HCT116 (cell line): ENCODE measurements at regions not wholly inside any gene's neighbourhood (a gene's known extent, or its start where the extent isn't known, plus 50 kb on each side); places are given as distances from the start of the nearest gene placed in this dataset.

Experiments
- ATAC-seq: fragments of 200-7000 bp; cut with Tn5 transposase; 2 replicates; pipeline ENCODE4 v1.9.1; 2020; ENCODE audit warnings: mild to moderate bottlenecking, moderate library complexity
- BruUV-seq: library from RNA; stranded (reverse); fragments of 400-500 nt; replicated peaks from 2 replicates; lab custom pipeline; 2021; lab: Mats Ljungman, UMichigan
- CTCF ChIA-PET: fragments of 300-600 bp; sonication (Branson Sonifier 250); formaldehyde crosslinking; loops from one replicate; lab custom pipeline; 2021; ENCODE audit warnings: antibody characterized with exemption; lab: Charles Lee
- POLR2A ChIA-PET: fragments of 300-600, 350-600 bp; sonication (Branson Sonifier 250); formaldehyde crosslinking; loops from one replicate; lab custom pipeline; 2021; ENCODE audit warnings: antibody characterized with exemption; lab: Charles Lee
- RAD21 ChIA-PET, 2 experiments: fragments of 300-600 bp; sonication (Branson Sonifier 250); formaldehyde crosslinking; loops; one replicate each; lab custom pipeline; 2023; ENCODE audit warnings: low total read pairs in 2 of 2; ENCODE audit not compliant: uncharacterized antibody in 2 of 2, unreplicated experiment in 2 of 2, low non-redundant PET in 1 of 2; lab: Charles Lee
- DNase-seq: peaks from one replicate; pipeline ENCODE4 v3.0.0-alpha.2; 2010; ENCODE audit warnings: low read depth, low spot score
- H2AFZ ChIP-seq: fragments of 200-600 bp; shearing (Covaris generic), sonication (generic); 2 replicates; pipeline ENCODE4 v1.6.1; 2017; ENCODE audit warnings: low read depth, mixed run types, mixed read lengths, antibody characterized with exemption, low read length; ENCODE audit not compliant: poor library complexity, severe bottlenecking
- H3K27ac ChIP-seq: 2 replicates; pipeline ENCODE4 v1.5.1; 2012; ENCODE audit warnings: low read depth, low read length
- H3K27me3 ChIP-seq: fragments of 200-600 bp; sonication (generic); 2 replicates; pipeline ENCODE4 v1.6.1; 2016; ENCODE audit warnings: mixed run types, low read length, mixed read lengths; ENCODE audit not compliant: insufficient read depth
- H3K36me3 ChIP-seq, 2 experiments: fragments of 200-500 bp in 1 of 2; fragments of 200-600 bp in 1 of 2; sonication (Bioruptor generic) in 1 of 2; sonication (generic) in 1 of 2; 2 replicates each; pipeline versions ENCODE4 v1.5.1 to v1.6.1; 2014 to 2016; ENCODE audit warnings: low read length in 2 of 2, inconsistent platforms in 1 of 2, mixed read lengths in 1 of 2, mixed run types in 1 of 2; ENCODE audit not compliant: insufficient read depth in 2 of 2, control insufficient read depth in 1 of 2
- H3K4me1 ChIP-seq, 2 experiments: fragments of 200-600 bp in 1 of 2; sonication (generic) in 1 of 2; 2 replicates each; pipeline versions ENCODE4 v1.5.1 to v1.6.1; 2012 to 2017; ENCODE audit warnings: low read length in 2 of 2, inconsistent platforms in 1 of 2, mild to moderate bottlenecking in 1 of 2, mixed read lengths in 1 of 2, mixed run types in 1 of 2, moderate library complexity in 1 of 2; ENCODE audit not compliant: insufficient read depth in 2 of 2, control insufficient read depth in 1 of 2
- H3K4me2 ChIP-seq: fragments of 200-600 bp; sonication (generic); 2 replicates; pipeline ENCODE4 v1.6.1; 2017; ENCODE audit warnings: mixed run types, low read length, mixed read lengths
- H3K4me3 ChIP-seq, 2 experiments: fragments of 200-600 bp in 1 of 2; sonication (generic) in 1 of 2; replicated peaks in 1 of 2; 2 replicates each; pipeline ENCODE4 v1.5.1; 2011 to 2016; ENCODE audit warnings: low read length in 2 of 2, control low read depth in 1 of 2, low read depth in 1 of 2, mild to moderate bottlenecking in 1 of 2, mixed read lengths in 1 of 2, mixed run types in 1 of 2
- H3K79me2 ChIP-seq: fragments of 200-600 bp; sonication (generic); 2 replicates; pipeline ENCODE4 v1.6.1; 2017; ENCODE audit warnings: mild to moderate bottlenecking, mixed run types, low read length, moderate library complexity, mixed read lengths; ENCODE audit not compliant: insufficient read depth
- H3K9ac ChIP-seq: fragments of 200-600 bp; sonication (generic); 2 replicates; pipeline ENCODE4 v1.6.1; 2016; ENCODE audit warnings: low read length, mixed read lengths
- H3K9me2 ChIP-seq: fragments of 200-600 bp; sonication (generic), shearing (Covaris generic); 2 replicates; pipeline ENCODE4 v1.6.1; 2017; ENCODE audit warnings: mixed run types, mild to moderate bottlenecking, moderate library complexity; ENCODE audit not compliant: insufficient read depth
- H3K9me3 ChIP-seq, 2 experiments: fragments of 200-500 bp in 1 of 2; fragments of 200-600 bp in 1 of 2; sonication (Bioruptor generic) in 1 of 2; sonication (generic) in 1 of 2; 2 replicates each; pipeline ENCODE4 v1.6.1; 2014 to 2017; ENCODE audit warnings: low read length in 2 of 2, mixed read lengths in 2 of 2, inconsistent platforms in 1 of 2, low read depth in 1 of 2, mild to moderate bottlenecking in 1 of 2, mixed run types in 1 of 2, moderate library complexity in 1 of 2; ENCODE audit not compliant: control insufficient read depth in 1 of 2, insufficient read depth in 1 of 2
- H4K20me1 ChIP-seq: fragments of 200-600 bp; sonication (generic), shearing (Covaris generic); 2 replicates; pipeline ENCODE4 v1.6.1; 2017; ENCODE audit warnings: mixed run types, mild to moderate bottlenecking, moderate library complexity; ENCODE audit not compliant: insufficient read depth
- ATF3 ChIP-seq: IDR thresholded peaks from 2 replicates; pipeline ENCODE4 v1.6.1; 2012
- CBX3 ChIP-seq: IDR thresholded peaks from 2 replicates; pipeline ENCODE4 v1.6.1; 2012; ENCODE audit warnings: low read depth
- CEBPB ChIP-seq: IDR thresholded peaks from 2 replicates; pipeline ENCODE4 v1.6.1; 2012; ENCODE audit warnings: low read depth
- MAX ChIP-seq: IDR thresholded peaks from 2 replicates; pipeline ENCODE4 v1.6.1; 2012
- REST ChIP-seq: IDR thresholded peaks from 2 replicates; pipeline ENCODE4 v1.6.1; 2012; ENCODE audit warnings: low read depth
- SIN3A ChIP-seq: IDR thresholded peaks from 2 replicates; pipeline ENCODE4 v1.6.1; 2012; ENCODE audit warnings: low read depth
- YY1 ChIP-seq: IDR thresholded peaks from 2 replicates; pipeline ENCODE4 v1.6.1; 2011; ENCODE audit warnings: low read length, low read depth, moderate library complexity, mild to moderate bottlenecking; ENCODE audit not compliant: insufficient replicate concordance; ENCODE audit errors: extremely low read depth
- intact Hi-C: fragments of 100-400 bp; cut with micrococcal nuclease; formaldehyde crosslinking; loops from 2 replicates; pipeline ENCODE4 v1.10.0; 2022

- Histone ChIP-seq H4K20me1 (no peaks in the 10 kb centered on the region), H3K79me2 (no peaks in the 10 kb centered on the region), H2AFZ (no peak overlapping the region), H3K9ac (no peak overlapping the region), H3K27ac (no peak overlapping the region), H3K36me3 (no peaks in the 10 kb centered on the region), H3K27me3 (no peaks in the 10 kb centered on the region), H3K4me1 (no peaks in the 10 kb centered on the region), H3K9me2 (no peaks in the 10 kb centered on the region), H3K9me3 (no peaks in the 10 kb centered on the region), H3K4me2 (no peak overlapping the region), H3K4me3 (no peak overlapping the region)
- TF ChIP-seq REST, result no peak
- no peak for TF ChIP-seq YY1
- no peak for TF ChIP-seq CBX3
- TF ChIP-seq MAX, result no peak
- TF ChIP-seq ATF3, result no peak
- TF ChIP-seq SIN3A, result no peak
- TF ChIP-seq CEBPB, result no peak
- no TSS peak for BruUV-seq
- ATAC-seq (no peak), DNase-seq (no peak)
- intact Hi-C loops, result no loop called here
- CTCF ChIA-PET, result no interaction called here
- POLR2A ChIA-PET, result no interaction called here
- RAD21 ChIA-PET, result no interaction called here
Measured at GRCh38 chr18:68596016-68596415, 118.9 kb downstream of the TMX3 start.
